ENCODE measurements at regions not wholly inside any gene's neighbourhood (a gene's known extent, or its start where the extent isn't known, plus 50 kb on each side); places are given as distances from the start of the nearest gene placed in this dataset.

GRCh38 chr5:167064198-167064776 is 1227.2 kb upstream of the WWC1 start:
- no peaks in the 10 kb centered on the region for H3K36me3 Mint-ChIP-seq
- no peak overlapping the region for H3K4me3 Mint-ChIP-seq
- ChIA-PET CTCF (no interaction called here), POLR2A (no interaction called here)
- no peak for DNase-seq (ENCODE audit: low spot score)
- no peak overlapping the region for H3K27ac Mint-ChIP-seq
- no peaks in the 10 kb centered on the region for H3K9me3 Mint-ChIP-seq
- ATAC-seq: peak; percentile 63
- TF ChIP-seq ZNF121 (CRISPR knock-in tag; IDR thresholded peaks at IDR 0.05) (no peak), HMGA2 (CRISPR knock-in tag; IDR thresholded peaks at IDR 0.05) (no peak), ZNF232 (CRISPR knock-in tag; IDR thresholded peaks at IDR 0.05) (no peak), GTF2I (CRISPR knock-in tag; conservative IDR thresholded peaks at IDR 0.05) (no peak), FOXP1 (CRISPR knock-in tag; IDR thresholded peaks at IDR 0.05; ENCODE audit: borderline replicate concordance) (no peak), CDX4 (CRISPR knock-in tag; IDR thresholded peaks at IDR 0.05; ENCODE audit: borderline replicate concordance) (no peak), ZNF671 (CRISPR knock-in tag; IDR thresholded peaks at IDR 0.05) (no peak), PRDM15 (CRISPR knock-in tag; IDR thresholded peaks at IDR 0.05) (no peak), CREM (CRISPR knock-in tag; IDR thresholded peaks at IDR 0.05) (no peak), ZNF396 (CRISPR knock-in tag; IDR thresholded peaks at IDR 0.05; ENCODE audit: borderline replicate concordance) (no peak), MXD4 (CRISPR knock-in tag; IDR thresholded peaks at IDR 0.05; ENCODE audit: borderline replicate concordance) (no peak)
- TF ChIP-seq, protein P1, sequence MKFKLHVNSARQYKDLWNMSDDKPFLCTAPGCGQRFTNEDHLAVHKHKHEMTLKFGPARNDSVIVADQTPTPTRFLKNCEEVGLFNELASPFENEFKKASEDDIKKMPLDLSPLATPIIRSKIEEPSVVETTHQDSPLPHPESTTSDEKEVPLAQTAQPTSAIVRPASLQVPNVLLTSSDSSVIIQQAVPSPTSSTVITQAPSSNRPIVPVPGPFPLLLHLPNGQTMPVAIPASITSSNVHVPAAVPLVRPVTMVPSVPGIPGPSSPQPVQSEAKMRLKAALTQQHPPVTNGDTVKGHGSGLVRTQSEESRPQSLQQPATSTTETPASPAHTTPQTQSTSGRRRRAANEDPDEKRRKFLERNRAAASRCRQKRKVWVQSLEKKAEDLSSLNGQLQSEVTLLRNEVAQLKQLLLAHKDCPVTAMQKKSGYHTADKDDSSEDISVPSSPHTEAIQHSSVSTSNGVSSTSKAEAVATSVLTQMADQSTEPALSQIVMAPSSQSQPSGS (CRISPR knock-in tag; IDR thresholded peaks at IDR 0.05; ENCODE audit: borderline replicate concordance, low read depth): no peak
- TF ChIP-seq, protein P2, sequence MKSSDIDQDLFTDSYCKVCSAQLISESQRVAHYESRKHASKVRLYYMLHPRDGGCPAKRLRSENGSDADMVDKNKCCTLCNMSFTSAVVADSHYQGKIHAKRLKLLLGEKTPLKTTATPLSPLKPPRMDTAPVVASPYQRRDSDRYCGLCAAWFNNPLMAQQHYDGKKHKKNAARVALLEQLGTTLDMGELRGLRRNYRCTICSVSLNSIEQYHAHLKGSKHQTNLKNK (CRISPR knock-in tag; IDR thresholded peaks at IDR 0.05): no peak
- TF ChIP-seq, protein P3, sequence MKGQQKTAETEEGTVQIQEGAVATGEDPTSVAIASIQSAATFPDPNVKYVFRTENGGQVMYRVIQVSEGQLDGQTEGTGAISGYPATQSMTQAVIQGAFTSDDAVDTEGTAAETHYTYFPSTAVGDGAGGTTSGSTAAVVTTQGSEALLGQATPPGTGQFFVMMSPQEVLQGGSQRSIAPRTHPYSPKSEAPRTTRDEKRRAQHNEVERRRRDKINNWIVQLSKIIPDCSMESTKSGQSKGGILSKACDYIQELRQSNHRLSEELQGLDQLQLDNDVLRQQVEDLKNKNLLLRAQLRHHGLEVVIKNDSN (CRISPR knock-in tag; IDR thresholded peaks at IDR 0.05): no peak
- TF ChIP-seq, protein P4, sequence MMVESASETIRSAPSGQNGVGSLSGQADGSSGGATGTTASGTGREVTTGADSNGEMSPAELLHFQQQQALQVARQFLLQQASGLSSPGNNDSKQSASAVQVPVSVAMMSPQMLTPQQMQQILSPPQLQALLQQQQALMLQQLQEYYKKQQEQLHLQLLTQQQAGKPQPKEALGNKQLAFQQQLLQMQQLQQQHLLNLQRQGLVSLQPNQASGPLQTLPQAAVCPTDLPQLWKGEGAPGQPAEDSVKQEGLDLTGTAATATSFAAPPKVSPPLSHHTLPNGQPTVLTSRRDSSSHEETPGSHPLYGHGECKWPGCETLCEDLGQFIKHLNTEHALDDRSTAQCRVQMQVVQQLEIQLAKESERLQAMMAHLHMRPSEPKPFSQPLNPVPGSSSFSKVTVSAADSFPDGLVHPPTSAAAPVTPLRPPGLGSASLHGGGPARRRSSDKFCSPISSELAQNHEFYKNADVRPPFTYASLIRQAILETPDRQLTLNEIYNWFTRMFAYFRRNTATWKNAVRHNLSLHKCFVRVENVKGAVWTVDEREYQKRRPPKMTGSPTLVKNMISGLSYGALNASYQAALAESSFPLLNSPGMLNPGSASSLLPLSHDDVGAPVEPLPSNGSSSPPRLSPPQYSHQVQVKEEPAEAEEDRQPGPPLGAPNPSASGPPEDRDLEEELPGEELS (CRISPR knock-in tag; IDR thresholded peaks at IDR 0.05): no peak
- peaks cover 18% of the 10 kb centered on the region for H3K4me1 Mint-ChIP-seq
- no peaks in the 10 kb centered on the region for H3K27me3 Mint-ChIP-seq (ENCODE audit: low read depth)

- H3K9me3 Mint-ChIP-seq: no peaks in the 10 kb centered on the region
- H3K4me1 Mint-ChIP-seq: peaks cover 18% of the 10 kb centered on the region
- no peaks in the 10 kb centered on the region for H3K36me3 Mint-ChIP-seq
- POLR2A ChIA-PET: no interaction called here
- CTCF ChIA-PET: interaction anchor here (0.6 to 1.4 kb wide), 3 partner anchors 10 to 179 kb away, joined by 3 to 4 read pairs (median 4); partner anchors contain the start of gene TENM2
- no peak overlapping the region for H3K4me3 Mint-ChIP-seq
- H3K27me3 Mint-ChIP-seq (ENCODE audit: low read depth): no peaks in the 10 kb centered on the region
- ATAC-seq: no peak
- no peak for DNase-seq (ENCODE audit: low spot score)
- no peak overlapping the region for H3K27ac Mint-ChIP-seq
- TF ChIP-seq, protein P5, sequence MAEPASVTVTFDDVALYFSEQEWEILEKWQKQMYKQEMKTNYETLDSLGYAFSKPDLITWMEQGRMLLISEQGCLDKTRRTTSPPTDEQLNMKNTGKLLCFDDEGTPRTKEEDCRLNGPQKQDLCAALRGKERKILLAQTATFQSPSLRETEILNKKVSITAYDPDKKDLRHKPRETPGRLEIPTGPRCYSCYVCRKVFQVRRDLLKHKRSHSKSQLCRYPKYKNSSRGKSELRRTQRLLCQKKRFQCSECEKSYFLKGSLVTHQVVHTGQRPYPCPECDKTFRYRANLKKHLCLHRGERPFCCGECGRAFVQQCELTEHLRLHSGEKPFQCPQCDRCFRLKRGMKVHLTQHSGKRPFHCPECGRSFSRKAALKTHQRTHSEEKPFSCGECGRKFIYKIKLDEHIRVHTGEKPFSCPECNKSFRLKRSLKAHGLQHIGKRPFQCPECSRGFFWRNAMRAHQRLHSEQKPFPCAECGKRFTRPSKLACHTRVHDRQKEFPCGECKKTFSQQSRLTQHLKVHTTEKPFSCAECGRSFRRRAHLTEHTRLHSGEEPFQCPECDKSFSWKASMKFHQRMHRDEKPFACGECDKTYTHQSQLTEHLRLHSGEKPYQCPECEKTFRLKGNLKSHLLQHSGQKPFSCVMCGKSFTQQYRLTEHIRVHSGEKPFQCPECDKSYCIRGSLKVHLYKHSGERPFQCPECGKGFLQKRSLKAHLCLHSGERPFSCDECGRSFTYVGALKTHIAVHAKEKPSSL (CRISPR knock-in tag; conservative IDR thresholded peaks at IDR 0.05): no peak
- no peak for TF ChIP-seq TEAD4 (CRISPR knock-in tag; IDR thresholded peaks at IDR 0.05)
- TF ChIP-seq ZSCAN18 (CRISPR knock-in tag; IDR thresholded peaks at IDR 0.05): no peak
- TF ChIP-seq, protein P4 (CRISPR knock-in tag; IDR thresholded peaks at IDR 0.05): no peak
- no peak for TF ChIP-seq ZNF263 (CRISPR knock-in tag; IDR thresholded peaks at IDR 0.05; ENCODE audit: low read depth)
- TF ChIP-seq JUN (CRISPR knock-in tag; IDR thresholded peaks at IDR 0.05): no peak
Measured at GRCh38 chr5:167065794-167066193, 1225.7 kb upstream of the WWC1 start.
